ENCODE measurements at regions not wholly inside any gene's neighbourhood (a gene's known extent, or its start where the extent isn't known, plus 50 kb on each side); places are given as distances from the start of the nearest gene placed in this dataset.

DNA sequence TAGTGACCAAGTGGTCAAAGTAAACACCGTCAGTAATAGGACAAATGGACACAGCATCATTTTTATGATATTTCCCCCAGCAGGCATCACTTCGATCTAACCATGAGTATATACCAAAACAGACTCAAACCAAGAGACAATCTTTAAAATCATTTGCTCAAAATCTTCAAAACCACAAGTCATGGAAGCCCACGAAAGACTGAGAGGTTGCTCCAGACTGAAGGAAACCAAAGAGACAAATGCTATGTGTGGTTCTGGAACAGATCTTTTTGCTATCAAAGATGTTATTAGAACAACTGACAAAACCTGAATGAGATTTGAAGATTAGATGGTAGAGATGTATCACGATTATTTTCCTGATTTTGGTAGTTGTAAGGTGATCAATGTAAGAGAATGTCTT lies 197.7 kb downstream of the TBXT start:
- TF ChIP-seq, protein P1, sequence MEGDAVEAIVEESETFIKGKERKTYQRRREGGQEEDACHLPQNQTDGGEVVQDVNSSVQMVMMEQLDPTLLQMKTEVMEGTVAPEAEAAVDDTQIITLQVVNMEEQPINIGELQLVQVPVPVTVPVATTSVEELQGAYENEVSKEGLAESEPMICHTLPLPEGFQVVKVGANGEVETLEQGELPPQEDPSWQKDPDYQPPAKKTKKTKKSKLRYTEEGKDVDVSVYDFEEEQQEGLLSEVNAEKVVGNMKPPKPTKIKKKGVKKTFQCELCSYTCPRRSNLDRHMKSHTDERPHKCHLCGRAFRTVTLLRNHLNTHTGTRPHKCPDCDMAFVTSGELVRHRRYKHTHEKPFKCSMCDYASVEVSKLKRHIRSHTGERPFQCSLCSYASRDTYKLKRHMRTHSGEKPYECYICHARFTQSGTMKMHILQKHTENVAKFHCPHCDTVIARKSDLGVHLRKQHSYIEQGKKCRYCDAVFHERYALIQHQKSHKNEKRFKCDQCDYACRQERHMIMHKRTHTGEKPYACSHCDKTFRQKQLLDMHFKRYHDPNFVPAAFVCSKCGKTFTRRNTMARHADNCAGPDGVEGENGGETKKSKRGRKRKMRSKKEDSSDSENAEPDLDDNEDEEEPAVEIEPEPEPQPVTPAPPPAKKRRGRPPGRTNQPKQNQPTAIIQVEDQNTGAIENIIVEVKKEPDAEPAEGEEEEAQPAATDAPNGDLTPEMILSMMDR (IDR thresholded peaks at IDR 0.05; ENCODE audit: poor library complexity, severe bottlenecking) = no peak
- TF ChIP-seq TAF1 (IDR thresholded peaks at IDR 0.05; ENCODE audit: low read depth) = no peak
- no peak for TF ChIP-seq EP300 (conservative IDR thresholded peaks at IDR 0.05; ENCODE audit: poor library complexity, severe bottlenecking)
- no peak for TF ChIP-seq RAD21 (conservative IDR thresholded peaks at IDR 0.05)
- no peak for TF ChIP-seq REST (IDR thresholded peaks at IDR 0.05; ENCODE audit: borderline replicate concordance)
- TF ChIP-seq POLR2AphosphoS5 (IDR thresholded peaks at IDR 0.05) = no peak

All from neural cell (in vitro differentiated cells).